ENCODE measurements at regions not wholly inside any gene's neighbourhood (a gene's known extent, or its start where the extent isn't known, plus 50 kb on each side); places are given as distances from the start of the nearest gene placed in this dataset.

GRCh38 chr13:85541476-85541875, 257.7 kb downstream of the SLITRK6 start:
- DNase-seq (no peak), ATAC-seq (no peak)
- Histone ChIP-seq H3K4me1 (no peaks in the 10 kb centered on the region), H3K9me3 (no peaks in the 10 kb centered on the region), H3K4me3 (no peak overlapping the region), H3K27ac (no peak overlapping the region), H3K27me3 (no peaks in the 10 kb centered on the region), H3K36me3 (no peaks in the 10 kb centered on the region)
- TF ChIP-seq CTCF (IDR thresholded peaks at IDR 0.05 in 4 of 5, conservative IDR thresholded peaks at IDR 0.05 in 1 of 5) (no peak), POLR2A (IDR thresholded peaks at IDR 0.05) (no peak)
- in situ Hi-C loops (cut with MboI; ENCODE audit: low sequenced_read_pairs in 4 of 4): no loop called here
- intact Hi-C loops (cut with DNase I; ENCODE audit: low total_unique reads): no loop called here

- DNase-seq (no peak), ATAC-seq (no peak)
- TF ChIP-seq POLR2A (IDR thresholded peaks at IDR 0.05): no peak
- no peak for TF ChIP-seq CTCF (IDR thresholded peaks at IDR 0.05 in 4 of 5, conservative IDR thresholded peaks at IDR 0.05 in 1 of 5)
- Histone ChIP-seq H3K36me3 (no peaks in the 10 kb centered on the region), H3K9me3 (no peaks in the 10 kb centered on the region), H3K27me3 (no peaks in the 10 kb centered on the region), H3K4me3 (no peak overlapping the region), H3K4me1 (no peaks in the 10 kb centered on the region), H3K27ac (no peak overlapping the region)
- intact Hi-C loops (cut with DNase I; ENCODE audit: low total_unique reads): no loop called here
- in situ Hi-C loops (cut with MboI; ENCODE audit: low sequenced_read_pairs in 4 of 4): no loop called here
Measured at GRCh38 chr13:85538957-85539356, 260.3 kb downstream of the SLITRK6 start.

- Histone ChIP-seq H3K36me3 (no peaks in the 10 kb centered on the region), H3K4me3 (no peak overlapping the region), H3K27ac (no peak overlapping the region), H3K9me3 (no peaks in the 10 kb centered on the region), H3K4me1 (no peaks in the 10 kb centered on the region), H3K27me3 (no peaks in the 10 kb centered on the region)
- ATAC-seq (no peak), DNase-seq (no peak)
- TF ChIP-seq CTCF (IDR thresholded peaks at IDR 0.05 in 4 of 5, conservative IDR thresholded peaks at IDR 0.05 in 1 of 5) (no peak), POLR2A (IDR thresholded peaks at IDR 0.05) (no peak)
- in situ Hi-C loops (cut with MboI; ENCODE audit: low sequenced_read_pairs in 4 of 4): no loop called here
- intact Hi-C loops (cut with DNase I; ENCODE audit: low total_unique reads): no loop called here
Measured at GRCh38 chr13:85537601-85538000, 261.6 kb downstream of the SLITRK6 start.

GRCh38 chr13:85536706-85537105, 262.5 kb downstream of the SLITRK6 start:
- H3K4me1 ChIP-seq: no peaks in the 10 kb centered on the region
- no peak for ATAC-seq
- in situ Hi-C loops (cut with MboI; ENCODE audit: low sequenced_read_pairs in 4 of 4): no loop called here
- no peaks in the 10 kb centered on the region for H3K27me3 ChIP-seq
- H3K36me3 ChIP-seq: no peaks in the 10 kb centered on the region
- TF ChIP-seq CTCF (IDR thresholded peaks at IDR 0.05 in 4 of 5, conservative IDR thresholded peaks at IDR 0.05 in 1 of 5) (no peak), POLR2A (IDR thresholded peaks at IDR 0.05) (no peak)
- intact Hi-C loops (cut with DNase I; ENCODE audit: low total_unique reads): no loop called here
- no peak overlapping the region for H3K4me3 ChIP-seq
- no peaks in the 10 kb centered on the region for H3K9me3 ChIP-seq
- H3K27ac ChIP-seq: no peak overlapping the region
- no peak for DNase-seq

GRCh38 chr13:85535316-85536084, 263.7 kb downstream of the SLITRK6 start:
- no peaks in the 10 kb centered on the region for H3K36me3 ChIP-seq
- ATAC-seq: no peak
- no peak for TF ChIP-seq CTCF (IDR thresholded peaks at IDR 0.05 in 4 of 5, conservative IDR thresholded peaks at IDR 0.05 in 1 of 5)
- TF ChIP-seq POLR2A (IDR thresholded peaks at IDR 0.05): no peak
- no peak overlapping the region for H3K4me3 ChIP-seq
- no peak for DNase-seq
- in situ Hi-C loops (cut with MboI; ENCODE audit: low sequenced_read_pairs in 4 of 4): no loop called here
- no peaks in the 10 kb centered on the region for H3K27me3 ChIP-seq
- no peaks in the 10 kb centered on the region for H3K4me1 ChIP-seq
- intact Hi-C loops (cut with DNase I; ENCODE audit: low total_unique reads): no loop called here
- H3K9me3 ChIP-seq: no peaks in the 10 kb centered on the region
- H3K27ac ChIP-seq: no peak overlapping the region
